ENCODE measurements at regions not wholly inside any gene's neighbourhood (a gene's known extent, or its start where the extent isn't known, plus 50 kb on each side); places are given as distances from the start of the nearest gene placed in this dataset.

GRCh38 chr12:84357314-84357713, 555.3 kb downstream of the SLC6A15 start:
- Histone ChIP-seq H3K27me3 (no peaks in the 10 kb centered on the region), H3K9me3 (no peaks in the 10 kb centered on the region), H3K36me3 (no peaks in the 10 kb centered on the region), H3K27ac (no peak overlapping the region), H3K4me3 (no peak overlapping the region), H3K4me1 (no peaks in the 10 kb centered on the region)
- in situ Hi-C loops (cut with MboI; ENCODE audit: low pct_ligation_motif_present in 1 of 4, low pct_unique_long_range_greater_than_20kb in 1 of 4, low sequenced_read_pairs in 3 of 4), result no loop called here
- TF ChIP-seq, protein P1, sequence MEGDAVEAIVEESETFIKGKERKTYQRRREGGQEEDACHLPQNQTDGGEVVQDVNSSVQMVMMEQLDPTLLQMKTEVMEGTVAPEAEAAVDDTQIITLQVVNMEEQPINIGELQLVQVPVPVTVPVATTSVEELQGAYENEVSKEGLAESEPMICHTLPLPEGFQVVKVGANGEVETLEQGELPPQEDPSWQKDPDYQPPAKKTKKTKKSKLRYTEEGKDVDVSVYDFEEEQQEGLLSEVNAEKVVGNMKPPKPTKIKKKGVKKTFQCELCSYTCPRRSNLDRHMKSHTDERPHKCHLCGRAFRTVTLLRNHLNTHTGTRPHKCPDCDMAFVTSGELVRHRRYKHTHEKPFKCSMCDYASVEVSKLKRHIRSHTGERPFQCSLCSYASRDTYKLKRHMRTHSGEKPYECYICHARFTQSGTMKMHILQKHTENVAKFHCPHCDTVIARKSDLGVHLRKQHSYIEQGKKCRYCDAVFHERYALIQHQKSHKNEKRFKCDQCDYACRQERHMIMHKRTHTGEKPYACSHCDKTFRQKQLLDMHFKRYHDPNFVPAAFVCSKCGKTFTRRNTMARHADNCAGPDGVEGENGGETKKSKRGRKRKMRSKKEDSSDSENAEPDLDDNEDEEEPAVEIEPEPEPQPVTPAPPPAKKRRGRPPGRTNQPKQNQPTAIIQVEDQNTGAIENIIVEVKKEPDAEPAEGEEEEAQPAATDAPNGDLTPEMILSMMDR (IDR thresholded peaks at IDR 0.05), result no peak
- no peak for TF ChIP-seq POLR2A (IDR thresholded peaks at IDR 0.05)
- no peak for TF ChIP-seq POLR2AphosphoS5 (IDR thresholded peaks at IDR 0.05)
- TF ChIP-seq EP300 (IDR thresholded peaks at IDR 0.05; ENCODE audit: low read depth), result no peak
- WGBS, 2 donors (ENCODE audit: low coverage in 1 of 2), result 93% methylated on average over 3 of the region's 3 CpGs; no CpG with 5 or more reads in 1 of the 2 donors
- no peak for DNase-seq
- intact Hi-C loops (cut with DNase I; ENCODE audit: low total_unique reads), result no loop called here

DNA sequence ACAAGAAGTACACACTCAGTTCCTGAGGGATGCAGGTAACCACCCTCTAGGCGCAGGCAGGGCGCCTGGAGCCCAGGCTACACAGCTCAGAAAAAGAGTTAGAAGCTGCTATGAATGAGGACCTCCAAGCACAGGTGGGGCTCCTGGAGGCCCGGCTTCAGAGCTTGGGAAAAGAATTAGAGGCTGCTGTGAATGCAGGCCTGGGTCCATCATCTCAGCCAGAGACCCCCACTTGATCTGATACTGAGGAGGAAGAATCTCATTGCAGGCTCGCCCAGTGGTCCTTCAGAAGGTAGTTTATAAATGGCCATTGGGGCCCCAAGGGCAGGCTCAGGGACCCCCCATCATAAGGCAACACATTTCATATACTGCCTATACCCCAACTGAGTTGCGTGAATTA, 556.4 kb downstream of the SLC6A15 start:
- TF ChIP-seq, protein P1 (IDR thresholded peaks at IDR 0.05), result no peak
- TF ChIP-seq POLR2AphosphoS5 (IDR thresholded peaks at IDR 0.05) (no peak), POLR2A (IDR thresholded peaks at IDR 0.05) (no peak), EP300 (IDR thresholded peaks at IDR 0.05; ENCODE audit: low read depth) (no peak)
- H3K27ac ChIP-seq, result no peak overlapping the region
- H3K36me3 ChIP-seq, result no peaks in the 10 kb centered on the region
- no peaks in the 10 kb centered on the region for H3K27me3 ChIP-seq
- no peak for DNase-seq
- no peaks in the 10 kb centered on the region for H3K4me1 ChIP-seq
- intact Hi-C loops (cut with DNase I; ENCODE audit: low total_unique reads) (no loop called here), in situ Hi-C loops (cut with MboI; ENCODE audit: low pct_ligation_motif_present in 1 of 4, low pct_unique_long_range_greater_than_20kb in 1 of 4, low sequenced_read_pairs in 3 of 4) (no loop called here)
- 83% methylated on average over 5 of the region's 5 CpGs; no CpG with 5 or more reads in 1 of the 2 donors for WGBS, 2 donors (ENCODE audit: low coverage in 1 of 2)
- no peak overlapping the region for H3K4me3 ChIP-seq
- H3K9me3 ChIP-seq, result no peaks in the 10 kb centered on the region

DNA sequence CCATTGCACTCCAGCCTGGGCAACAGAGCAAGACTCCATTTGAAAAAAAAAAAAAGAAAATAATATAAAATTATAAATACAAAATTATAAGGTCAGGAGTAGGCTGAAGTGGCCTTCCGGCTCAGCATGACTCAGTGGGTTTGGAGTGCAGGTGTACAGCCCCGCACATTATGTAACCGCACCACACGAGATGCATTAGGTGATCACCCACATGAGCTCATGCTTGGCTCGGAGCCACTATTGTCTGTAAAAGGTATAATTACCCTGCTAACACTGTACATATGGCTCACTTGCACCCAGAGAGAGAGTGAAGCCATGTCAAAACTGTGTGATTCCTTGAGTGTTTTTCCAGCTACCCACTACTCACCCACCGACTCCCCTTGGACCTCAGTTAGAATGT, 557.0 kb downstream of the SLC6A15 start:
- WGBS, 2 donors (ENCODE audit: low coverage in 1 of 2), result 53 to 63% methylated on average over 4 to 6 of the region's 6 CpGs
- H3K4me3 ChIP-seq, result no peak overlapping the region
- H3K4me1 ChIP-seq, result no peaks in the 10 kb centered on the region
- H3K9me3 ChIP-seq, result no peaks in the 10 kb centered on the region
- no peak overlapping the region for H3K27ac ChIP-seq
- in situ Hi-C loops (cut with MboI; ENCODE audit: low pct_ligation_motif_present in 1 of 4, low pct_unique_long_range_greater_than_20kb in 1 of 4, low sequenced_read_pairs in 3 of 4) (no loop called here), intact Hi-C loops (cut with DNase I; ENCODE audit: low total_unique reads) (no loop called here)
- no peaks in the 10 kb centered on the region for H3K36me3 ChIP-seq
- no peak for TF ChIP-seq EP300 (IDR thresholded peaks at IDR 0.05; ENCODE audit: low read depth)
- no peak for TF ChIP-seq POLR2AphosphoS5 (IDR thresholded peaks at IDR 0.05)
- TF ChIP-seq, protein P1 (IDR thresholded peaks at IDR 0.05), result no peak
- TF ChIP-seq POLR2A (IDR thresholded peaks at IDR 0.05), result no peak
- no peaks in the 10 kb centered on the region for H3K27me3 ChIP-seq
- no peak for DNase-seq

DNA sequence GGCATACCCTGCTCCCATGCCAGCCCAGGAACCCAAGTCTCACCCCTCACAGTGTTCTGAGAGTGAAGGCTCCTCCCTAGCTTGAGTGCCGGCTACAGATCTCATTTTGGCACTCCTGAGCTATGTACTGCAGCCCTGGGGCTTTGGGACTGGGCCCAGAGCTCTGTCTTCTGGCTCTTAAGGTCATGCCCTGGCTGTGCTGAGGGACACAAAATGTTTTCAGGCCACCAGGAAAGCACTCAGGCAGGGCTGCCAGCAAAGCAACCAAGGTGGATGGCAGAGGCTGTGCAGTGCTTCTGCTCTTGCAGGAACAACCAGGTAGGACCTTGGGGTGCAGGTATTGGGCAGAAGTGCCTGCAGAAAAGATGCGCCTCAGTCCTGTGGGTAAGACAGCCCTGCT, 564.0 kb downstream of the SLC6A15 start:
- no peaks in the 10 kb centered on the region for H3K4me1 ChIP-seq
- WGBS, 2 donors (ENCODE audit: low coverage in 1 of 2), result 0 to 44% methylated on average over 1 to 2 of the region's 2 CpGs
- H3K4me3 ChIP-seq, result no peak overlapping the region
- no peaks in the 10 kb centered on the region for H3K27me3 ChIP-seq
- peaks cover 0 to 2% of the 10 kb centered on the region in 2 donors for H3K9me3 ChIP-seq
- no peak for DNase-seq
- TF ChIP-seq, protein P1 (IDR thresholded peaks at IDR 0.05), result no peak
- TF ChIP-seq POLR2AphosphoS5 (IDR thresholded peaks at IDR 0.05) (no peak), EP300 (IDR thresholded peaks at IDR 0.05; ENCODE audit: low read depth) (no peak), POLR2A (IDR thresholded peaks at IDR 0.05) (no peak)
- intact Hi-C loops (cut with DNase I; ENCODE audit: low total_unique reads) (no loop called here), in situ Hi-C loops (cut with MboI; ENCODE audit: low pct_ligation_motif_present in 1 of 4, low pct_unique_long_range_greater_than_20kb in 1 of 4, low sequenced_read_pairs in 3 of 4) (no loop called here)
- no peak overlapping the region for H3K27ac ChIP-seq
- no peaks in the 10 kb centered on the region for H3K36me3 ChIP-seq
